Panc1 (cell line): ENCODE measurements at regions not wholly inside any gene's neighbourhood (a gene's known extent, or its start where the extent isn't known, plus 50 kb on each side); places are given as distances from the start of the nearest gene placed in this dataset.

Source experiments
- ATAC-seq: fragments of 200-7000 bp; cut with Tn5 transposase; 2 replicates; pipeline ENCODE4 v1.9.1; 2020; ENCODE audit warnings: mild to moderate bottlenecking, moderate library complexity
- BruUV-seq: library from RNA; stranded (reverse); fragments of 400-500 nt; replicated peaks from 2 replicates; lab custom pipeline; 2021; lab: Mats Ljungman, UMichigan
- CTCF ChIA-PET: fragments of 300-600 bp; sonication (Branson Sonifier 250); formaldehyde crosslinking; loops from one replicate; lab custom pipeline; 2022; ENCODE audit warnings: antibody characterized with exemption; lab: Charles Lee
- POLR2A ChIA-PET: fragments of 300-600 bp; sonication (Branson Sonifier 250); formaldehyde crosslinking; loops from one replicate; lab custom pipeline; 2022; ENCODE audit warnings: antibody characterized with exemption; lab: Charles Lee
- DNase-seq: peaks from one replicate; pipeline ENCODE4 v3.0.0-alpha.2; 2010; ENCODE audit warnings: low read depth, low spot score
- H3K27ac ChIP-seq: 2 replicates; pipeline ENCODE4 v1.5.1; 2011; ENCODE audit warnings: mild to moderate bottlenecking, low read length, inconsistent platforms
- H3K27me3 ChIP-seq: fragments of 200-500 bp; sonication (Bioruptor generic); 2 replicates; pipeline ENCODE4 v1.6.0; 2014; ENCODE audit warnings: low read length, inconsistent platforms; ENCODE audit not compliant: control insufficient read depth, insufficient read depth
- H3K36me3 ChIP-seq: fragments of 200-500 bp; sonication (Bioruptor generic); 2 replicates; pipeline ENCODE4 v1.5.1; 2014; ENCODE audit warnings: inconsistent platforms, mild to moderate bottlenecking, low read length, moderate library complexity; ENCODE audit not compliant: control insufficient read depth, insufficient read depth
- H3K4me1 ChIP-seq: 2 replicates; pipeline ENCODE4 v1.5.1; 2011; ENCODE audit warnings: inconsistent platforms, mild to moderate bottlenecking, low read length, moderate library complexity; ENCODE audit not compliant: control insufficient read depth, insufficient read depth
- H3K4me3 ChIP-seq, 2 experiments: 2 replicates each; pipeline ENCODE4 v1.5.1; 2011 to 2012; ENCODE audit warnings: low read depth in 2 of 2, low read length in 2 of 2, mild to moderate bottlenecking in 2 of 2, inconsistent platforms in 1 of 2, moderate library complexity in 1 of 2
- H3K9me3 ChIP-seq: fragments of 200-500 bp; sonication (Bioruptor generic); 2 replicates; pipeline ENCODE4 v1.5.1; 2014; ENCODE audit warnings: low read depth, mild to moderate bottlenecking, inconsistent platforms, low read length, moderate library complexity; ENCODE audit not compliant: control insufficient read depth, insufficient read depth
- CTCF ChIP-seq: fragments of 450-650 bp; IDR thresholded peaks from 2 replicates; pipeline ENCODE4 v1.5.1; 2017; ENCODE audit warnings: mild to moderate bottlenecking
- POLR2AphosphoS5 ChIP-seq: IDR thresholded peaks from 2 replicates; pipeline ENCODE4 v1.6.1; 2012; ENCODE audit warnings: mild to moderate bottlenecking, low read depth, low read length, moderate library complexity
- REST ChIP-seq, 2 experiments: IDR thresholded peaks; 2 replicates each; pipeline ENCODE4 v1.6.1; 2011 to 2012; ENCODE audit warnings: low read depth in 2 of 2, control low read depth in 1 of 2, low read length in 1 of 2, mild to moderate bottlenecking in 1 of 2, moderate library complexity in 1 of 2; ENCODE audit not compliant: insufficient read depth in 1 of 2
- SIN3A ChIP-seq: IDR thresholded peaks from 2 replicates; pipeline ENCODE4 v1.6.1; 2012; ENCODE audit warnings: low read depth, mild to moderate bottlenecking, low read length, moderate library complexity, borderline replicate concordance; ENCODE audit not compliant: insufficient read depth
- TCF7L2 ChIP-seq: IDR thresholded peaks from 2 replicates; pipeline ENCODE4 v1.6.1; 2011; ENCODE audit warnings: mild to moderate bottlenecking, low read depth, low read length, inconsistent platforms
- in situ Hi-C: cut with HindIII; loops from 2 replicates; pipeline ENCODE4 v1.10.0; 2016; ENCODE audit warnings: low sequenced_read_pairs, low pct_unique_long_range_greater_than_20kb
- intact Hi-C: fragments of 100-400 bp; cut with micrococcal nuclease; formaldehyde crosslinking; loops from one replicate; pipeline ENCODE4 v1.10.0; 2022; ENCODE audit not compliant: unreplicated experiment

GRCh38 chr16:6265968-6266367 lies 1066.7 kb upstream of the RBFOX1 start:
- in situ Hi-C loops (no loop called here), intact Hi-C loops (no loop called here)
- Histone ChIP-seq H3K4me3 (no peak overlapping the region), H3K27ac (no peak overlapping the region), H3K36me3 (no peaks in the 10 kb centered on the region), H3K27me3 (no peaks in the 10 kb centered on the region), H3K9me3 (no peaks in the 10 kb centered on the region), H3K4me1 (no peaks in the 10 kb centered on the region)
- TF ChIP-seq POLR2AphosphoS5 (no peak), SIN3A (no peak), TCF7L2 (no peak), REST (IDR thresholded peaks at IDR 0.05; ENCODE audit: insufficient read depth in 1 of 2, low read depth in 2 of 2, low read length in 1 of 2) (no peak), CTCF (no peak)
- CTCF ChIA-PET, result no interaction called here
- POLR2A ChIA-PET, result no interaction called here
- ATAC-seq (no peak), DNase-seq (no peak)
- BruUV-seq, result no TSS peak

- Histone ChIP-seq H3K27me3 (no peaks in the 10 kb centered on the region), H3K36me3 (no peaks in the 10 kb centered on the region), H3K4me1 (no peaks in the 10 kb centered on the region), H3K27ac (no peak overlapping the region), H3K4me3 (no peak overlapping the region), H3K9me3 (no peaks in the 10 kb centered on the region)
- ATAC-seq, result no peak
- no peak for DNase-seq
- no TSS peak for BruUV-seq
- in situ Hi-C loops, result no loop called here
- ChIA-PET POLR2A (no interaction called here), CTCF (no interaction called here)
- intact Hi-C loops, result no loop called here
- TF ChIP-seq POLR2AphosphoS5 (no peak), TCF7L2 (no peak), SIN3A (no peak), CTCF (no peak), REST (IDR thresholded peaks at IDR 0.05; ENCODE audit: insufficient read depth in 1 of 2, low read depth in 2 of 2, low read length in 1 of 2) (no peak)
Measured at GRCh38 chr16:6258056-6258455, 1074.6 kb upstream of the RBFOX1 start.
